HG03039 (cell line): ENCODE measurements at regions not wholly inside any gene's neighbourhood (a gene's known extent, or its start where the extent isn't known, plus 50 kb on each side); places are given as distances from the start of the nearest gene placed in this dataset.
"Not testable (repeated sequence)": the region's sequence is repeated elsewhere in the genome, so short reads cannot be mapped to it uniquely, and the experiment has no call there.

Source experiments
- ATAC-seq: cut with Tn5 transposase; IDR thresholded peaks from one replicate; pipeline ENCODE4 v1.9.1; 2021; ENCODE audit warnings: mild to moderate bottlenecking, moderate library complexity; ENCODE audit not compliant: unreplicated experiment

- ATAC-seq: no peak
Observed at GRCh38 chr2:31813016-31813415, 197.8 kb downstream of the MEMO1 start.

GRCh38 chr2:31812051-31812798 is 198.6 kb downstream of the MEMO1 start:
- ATAC-seq: peak; percentile 93

- ATAC-seq: no peak
Observed at GRCh38 chr2:31811482-31811881, 199.3 kb downstream of the MEMO1 start.

- no peak for ATAC-seq
Observed at GRCh38 chr2:31810200-31810917, 200.4 kb downstream of the MEMO1 start.

- ATAC-seq: no peak
Observed at GRCh38 chr2:31805688-31806087, 205.1 kb downstream of the MEMO1 start.

GRCh38 chr2:31803481-31804153 is 207.2 kb downstream of the MEMO1 start:
- not testable (repeated sequence) for ATAC-seq

GRCh38 chr2:31802711-31803110 is 208.1 kb downstream of the MEMO1 start:
- ATAC-seq: no peak

GRCh38 chr2:31799282-31799681 is 211.5 kb downstream of the MEMO1 start:
- not testable (repeated sequence) for ATAC-seq

GRCh38 chr2:31788273-31788672 is 207.5 kb upstream of the SRD5A2 start:
- no peak for ATAC-seq

- ATAC-seq: no peak
Observed at GRCh38 chr2:31785876-31786275, 205.1 kb upstream of the SRD5A2 start.

GRCh38 chr2:31784868-31785267 is 204.1 kb upstream of the SRD5A2 start:
- ATAC-seq: no peak

GRCh38 chr2:31783446-31784091 is 202.8 kb upstream of the SRD5A2 start:
- not testable (repeated sequence) for ATAC-seq

GRCh38 chr2:31778153-31778552 is 197.4 kb upstream of the SRD5A2 start:
- ATAC-seq: no peak

GRCh38 chr2:31770741-31771140 is 190.0 kb upstream of the SRD5A2 start:
- no peak for ATAC-seq

- ATAC-seq: no peak
Observed at GRCh38 chr2:31765078-31765945, 184.6 kb upstream of the SRD5A2 start.

- ATAC-seq: no peak
Observed at GRCh38 chr2:31764169-31764568, 183.4 kb upstream of the SRD5A2 start.

GRCh38 chr2:31762085-31762484 is 181.3 kb upstream of the SRD5A2 start:
- no peak for ATAC-seq

- ATAC-seq: not testable (repeated sequence)
Observed at GRCh38 chr2:31757351-31757750, 176.6 kb upstream of the SRD5A2 start.

GRCh38 chr2:31748746-31749145 is 168.0 kb upstream of the SRD5A2 start:
- ATAC-seq: not testable (repeated sequence)

- ATAC-seq: no peak
Observed at GRCh38 chr2:31748041-31748440, 167.3 kb upstream of the SRD5A2 start.
